Neural cell (in vitro differentiated cells): ENCODE measurements at regions not wholly inside any gene's neighbourhood (a gene's known extent, or its start where the extent isn't known, plus 50 kb on each side); places are given as distances from the start of the nearest gene placed in this dataset.
A peak's percentile ranks its signal among the peaks of the same experiment; 100 is the strongest.

Experiments
- H2AFZ ChIP-seq: fragments of 200-600, 300-800 bp; sonication (generic), shearing (Covaris generic); 2 replicates; pipeline ENCODE4 v1.6.0; 2014; ENCODE audit warnings: low read depth, mild to moderate bottlenecking, antibody characterized with exemption, low read length, moderate library complexity
- H3F3A ChIP-seq: fragments of 200-600 bp; shearing (Covaris generic); 2 replicates; pipeline ENCODE4 v1.6.1; 2016; ENCODE audit warnings: mild to moderate bottlenecking, moderate library complexity, mixed read lengths, antibody characterized with exemption, low read length; ENCODE audit not compliant: insufficient read depth, poor library complexity, severe bottlenecking
- H3K27ac ChIP-seq: fragments of 200-600, 300-800 bp; sonication (generic), shearing (Covaris generic); 2 replicates; pipeline ENCODE4 v1.5.1; 2014; ENCODE audit warnings: mild to moderate bottlenecking, low read length, moderate library complexity
- H3K27me3 ChIP-seq: fragments of 300-800, 200-600 bp; sonication (generic), shearing (Covaris generic); 2 replicates; pipeline ENCODE4 v1.6.0; 2014; ENCODE audit warnings: mild to moderate bottlenecking, low read depth, low read length, moderate library complexity; ENCODE audit not compliant: insufficient read depth
- H3K36me3 ChIP-seq: fragments of 300-800, 200-600 bp; sonication (generic), shearing (Covaris generic); 2 replicates; pipeline ENCODE4 v1.5.1; 2014; ENCODE audit warnings: mild to moderate bottlenecking, antibody characterized with exemption, low read length, moderate library complexity; ENCODE audit not compliant: insufficient read depth
- H3K4me2 ChIP-seq: fragments of 300-800, 200-600 bp; sonication (generic), shearing (Covaris generic); 2 replicates; pipeline ENCODE4 v1.6.0; 2014; ENCODE audit warnings: mild to moderate bottlenecking, low read length
- H3K4me3 ChIP-seq: fragments of 300-800, 200-600 bp; sonication (generic), shearing (Covaris generic); 2 replicates; pipeline ENCODE4 v1.5.1; 2014; ENCODE audit warnings: mild to moderate bottlenecking, low read length, moderate library complexity
- H3K79me2 ChIP-seq: fragments of 200-600 bp; shearing (Covaris generic); replicated peaks from 2 replicates; pipeline ENCODE4 v1.6.0; 2014; ENCODE audit warnings: mild to moderate bottlenecking, low read length, moderate library complexity; ENCODE audit not compliant: insufficient read depth
- H3K9ac ChIP-seq: fragments of 300-800, 200-600 bp; sonication (generic), shearing (Covaris generic); 2 replicates; pipeline ENCODE4 v1.6.1; 2016; ENCODE audit warnings: mild to moderate bottlenecking, low read length, mixed read lengths
- H3K9me2 ChIP-seq: fragments of 200-600 bp; shearing (Covaris generic); 2 replicates; pipeline ENCODE4 v1.6.1; 2016; ENCODE audit warnings: mild to moderate bottlenecking, low read length, mixed read lengths; ENCODE audit not compliant: insufficient read depth
- H3K9me3 ChIP-seq: fragments of 200-600, 300-800 bp; sonication (generic), shearing (Covaris generic); 2 replicates; pipeline ENCODE4 v1.6.1; 2016; ENCODE audit warnings: mild to moderate bottlenecking, mixed run types, low read length, moderate library complexity, mixed read lengths
- H4K20me1 ChIP-seq: fragments of 200-600 bp; shearing (Covaris generic); 2 replicates; pipeline ENCODE4 v1.6.1; 2016; ENCODE audit warnings: mild to moderate bottlenecking, mixed run types; ENCODE audit not compliant: insufficient read depth
- CTCF ChIP-seq: fragments of 450-650 bp; IDR thresholded peaks from 2 replicates; pipeline ENCODE4 v1.5.1; 2014; ENCODE audit warnings: antibody characterized with exemption, mild to moderate bottlenecking, moderate library complexity; ENCODE audit not compliant: poor library complexity, severe bottlenecking
- EP300 ChIP-seq: fragments of 450-650 bp; conservative IDR thresholded peaks from 2 replicates; pipeline ENCODE4 v1.6.1; 2014; ENCODE audit warnings: antibody characterized with exemption, mild to moderate bottlenecking, moderate library complexity; ENCODE audit not compliant: poor library complexity, severe bottlenecking
- EZH2 ChIP-seq: fragments of 200-600, 300-800 bp; shearing (Covaris generic), sonication (generic); IDR thresholded peaks from 2 replicates; pipeline ENCODE4 v1.6.1; 2014; ENCODE audit warnings: antibody characterized with exemption, low read length, borderline replicate concordance, mild to moderate bottlenecking; ENCODE audit not compliant: insufficient read depth, poor library complexity, severe bottlenecking
- MXI1 ChIP-seq: fragments of 450-650 bp; conservative IDR thresholded peaks from 2 replicates; pipeline ENCODE4 v1.6.1; 2014; ENCODE audit warnings: antibody characterized with exemption, mild to moderate bottlenecking; ENCODE audit not compliant: poor library complexity, severe bottlenecking
- POLR2AphosphoS5 ChIP-seq: IDR thresholded peaks from 2 replicates; pipeline ENCODE4 v1.6.1; 2012
- RAD21 ChIP-seq: fragments of 450-650 bp; conservative IDR thresholded peaks from 2 replicates; pipeline ENCODE4 v1.6.1; 2014; ENCODE audit warnings: antibody characterized with exemption, mild to moderate bottlenecking, moderate library complexity
- REST ChIP-seq: IDR thresholded peaks from 2 replicates; pipeline ENCODE4 v1.6.1; 2012; ENCODE audit warnings: borderline replicate concordance
- SMC3 ChIP-seq: fragments of 450-650 bp; conservative IDR thresholded peaks from 2 replicates; pipeline ENCODE4 v1.6.1; 2014; ENCODE audit warnings: antibody characterized with exemption, mild to moderate bottlenecking, moderate library complexity; ENCODE audit not compliant: poor library complexity
- TAF1 ChIP-seq: IDR thresholded peaks from 2 replicates; pipeline ENCODE4 v1.6.1; 2012; ENCODE audit warnings: low read depth

GRCh38 chr3:18016366-18016765 is 273.9 kb upstream of the TBC1D5 start:
- Histone ChIP-seq H3K79me2 (no peaks in the 10 kb centered on the region), H2AFZ (no peak overlapping the region), H3K4me2 (no peak overlapping the region), H3K4me3 (no peak overlapping the region), H3K9me3 (no peaks in the 10 kb centered on the region), H3F3A (no peaks in the 10 kb centered on the region), H3K27ac (no peak overlapping the region), H3K36me3 (no peaks in the 10 kb centered on the region), H3K9me2 (no peaks in the 10 kb centered on the region), H3K27me3 (no peaks in the 10 kb centered on the region), H3K9ac (no peak overlapping the region), H4K20me1 (no peaks in the 10 kb centered on the region)
- TF ChIP-seq EP300 (no peak), POLR2AphosphoS5 (no peak), TAF1 (no peak), SMC3 (no peak), MXI1 (no peak), RAD21 (no peak), CTCF (no peak), REST (no peak), EZH2 (no peak)

GRCh38 chr3:18012933-18013332 is 270.5 kb upstream of the TBC1D5 start:
- H3K79me2 ChIP-seq: no peaks in the 10 kb centered on the region
- H3K27me3 ChIP-seq: no peaks in the 10 kb centered on the region
- no peak overlapping the region for H3K9ac ChIP-seq
- no peaks in the 10 kb centered on the region for H4K20me1 ChIP-seq
- no peak overlapping the region for H3K4me2 ChIP-seq
- H3K27ac ChIP-seq: no peak overlapping the region
- no peaks in the 10 kb centered on the region for H3K36me3 ChIP-seq
- no peaks in the 10 kb centered on the region for H3K9me2 ChIP-seq
- TF ChIP-seq CTCF (no peak), EP300 (peak; percentile 77), RAD21 (no peak), SMC3 (no peak), MXI1 (no peak), POLR2AphosphoS5 (peak; percentile 82), REST (no peak), TAF1 (no peak), EZH2 (no peak)
- no peak overlapping the region for H3K4me3 ChIP-seq
- H3F3A ChIP-seq: no peaks in the 10 kb centered on the region
- H3K9me3 ChIP-seq: no peaks in the 10 kb centered on the region
- H2AFZ ChIP-seq: no peak overlapping the region
